ENCODE measurements at regions not wholly inside any gene's neighbourhood (a gene's known extent, or its start where the extent isn't known, plus 50 kb on each side); places are given as distances from the start of the nearest gene placed in this dataset.

DNA sequence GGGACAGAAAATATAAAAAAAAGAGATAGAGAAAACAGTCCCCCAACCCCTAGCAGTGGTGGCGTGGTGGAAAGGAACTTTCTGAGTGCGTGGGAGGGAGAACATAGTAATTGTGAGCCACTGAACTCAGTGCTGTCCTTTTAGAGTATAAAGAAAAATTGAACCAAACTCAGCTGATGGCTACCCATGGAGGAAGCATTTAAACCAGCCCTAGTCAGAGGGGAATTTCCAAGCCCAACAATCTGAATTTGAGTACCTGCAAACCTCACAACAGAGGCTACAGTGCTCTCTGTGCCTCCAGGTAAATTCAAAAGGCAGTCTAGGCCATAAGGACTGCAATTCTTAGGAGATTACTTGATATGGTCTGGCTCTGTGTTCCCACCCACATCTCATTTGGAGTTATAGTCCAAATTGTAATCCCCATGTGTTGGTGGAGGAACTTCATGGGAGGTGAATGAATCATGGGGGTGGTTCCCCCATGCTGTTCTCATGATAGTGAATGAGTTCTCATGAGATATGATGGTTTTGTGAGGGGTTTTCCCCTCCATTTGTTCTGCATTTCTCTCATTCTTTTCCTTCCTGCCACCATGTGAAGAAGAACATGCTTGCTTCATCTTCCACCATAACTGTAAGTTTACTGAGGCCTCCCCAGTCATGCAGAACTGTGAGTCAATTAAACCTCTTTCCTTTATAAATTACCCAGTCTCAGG, 687.8 kb downstream of the FAM181B start:
- no peak for TF ChIP-seq POLR2A (IDR thresholded peaks at IDR 0.05; ENCODE audit: low read length)
- no peak for TF ChIP-seq GATA1 (IDR thresholded peaks at IDR 0.05; ENCODE audit: low read depth, low read length)
